ENCODE measurements at regions not wholly inside any gene's neighbourhood (a gene's known extent, or its start where the extent isn't known, plus 50 kb on each side); places are given as distances from the start of the nearest gene placed in this dataset.

DNA sequence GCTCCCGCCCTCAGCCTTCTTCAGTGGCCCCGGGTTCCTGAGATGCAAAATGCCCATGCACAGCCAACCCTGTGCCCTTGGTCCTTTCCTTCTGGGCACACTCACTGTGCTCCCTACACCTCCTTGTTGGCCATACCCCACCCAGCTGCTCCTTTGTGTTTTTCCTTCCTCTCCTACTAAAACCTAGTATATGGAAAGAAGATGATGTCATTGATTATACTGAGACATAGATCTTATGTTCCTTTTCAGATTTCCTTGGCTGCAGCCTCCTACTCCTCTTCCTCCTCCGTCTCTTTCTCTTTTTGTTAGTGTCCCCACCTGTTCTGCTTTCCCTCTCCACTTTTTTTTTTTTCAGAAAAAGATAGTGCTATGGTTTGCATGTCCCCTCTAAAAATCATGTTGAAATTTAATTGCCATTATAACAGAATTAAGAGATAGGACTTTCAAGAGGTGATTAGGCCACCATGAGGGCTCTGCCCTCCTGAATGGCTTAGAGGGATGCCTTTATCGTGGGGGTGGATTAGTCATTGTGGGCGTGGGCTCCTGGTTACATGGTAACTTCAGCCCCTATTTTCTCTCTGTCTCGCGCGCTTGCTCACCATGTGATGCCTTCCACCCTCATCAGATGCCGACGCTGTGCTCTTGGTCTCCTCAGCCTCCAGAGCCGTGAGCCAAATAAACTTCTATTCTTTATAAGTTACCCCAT is 254.9 kb upstream of the GATB start:
- no CpG with 5 or more reads among the region's 11 CpGs for WGBS (ENCODE audit: extremely low coverage, insufficient read length, low lambda C conversion rate)
- H3K14ac ChIP-seq (ENCODE audit: insufficient read depth, low read length), result no peak overlapping the region
- no peak overlapping the region for H3K4me2 ChIP-seq (ENCODE audit: insufficient read depth, insufficient read length, low read length)
- H3K27me3 Mint-ChIP-seq (ENCODE audit: low read depth), result no peaks in the 10 kb centered on the region
- no peak overlapping the region for H3K56ac ChIP-seq (ENCODE audit: insufficient read length, low read depth, low read length)
- DNase-seq, result no peak
- H3K23ac ChIP-seq (ENCODE audit: insufficient read length, low read depth, low read length), result no peak overlapping the region
- H3K4me1 ChIP-seq (ENCODE audit: insufficient read depth, low read length), result no peaks in the 10 kb centered on the region; the same call in 1 of the 2 replicates
- H3K27ac Mint-ChIP-seq, result no peak overlapping the region
- H3K79me1 ChIP-seq (ENCODE audit: insufficient read depth, low read depth, low read length, poor library complexity, severe bottlenecking), result no peaks in the 10 kb centered on the region
- H3K27ac ChIP-seq (ENCODE audit: insufficient read length, low read depth, low read length), result no peak overlapping the region
- no peak overlapping the region for H2BK120ac ChIP-seq (ENCODE audit: low read depth, low read length, poor library complexity, severe bottlenecking)
- no peaks in the 10 kb centered on the region for H3K23me2 ChIP-seq (ENCODE audit: insufficient read length, low read depth, low read length, poor library complexity, severe bottlenecking)
- H4K5ac ChIP-seq (ENCODE audit: insufficient read length, low read depth, low read length), result no peak overlapping the region
- H3K9me3 ChIP-seq (ENCODE audit: control insufficient read depth, low read depth, low read length), result no peaks in the 10 kb centered on the region
- no peak overlapping the region for H2BK5ac ChIP-seq (ENCODE audit: insufficient read length, low read length)
- no peak overlapping the region for H2BK20ac ChIP-seq (ENCODE audit: low read depth, low read length, poor library complexity, severe bottlenecking)
- H3K18ac ChIP-seq (ENCODE audit: insufficient read length, low read depth, low read length), result no peak overlapping the region
- H3K9me3 Mint-ChIP-seq, result peaks cover 11 to 20% of the 10 kb centered on the region in 2 experiments; a peak in 4 of 5 replicates
- no peak overlapping the region for H2BK12ac ChIP-seq (ENCODE audit: insufficient read length, low read depth, low read length)
- peaks cover 3 to 7% of the 10 kb centered on the region in 2 experiments for H3K4me1 Mint-ChIP-seq
- no peak overlapping the region for H2AK5ac ChIP-seq (ENCODE audit: insufficient read length, low read length)
- no peak overlapping the region for H3T11ph ChIP-seq (ENCODE audit: low read length)
- H3K27me3 ChIP-seq (ENCODE audit: insufficient read depth, low read length), result no peaks in the 10 kb centered on the region
- H2BK15ac ChIP-seq (ENCODE audit: low read depth, low read length), result no peak overlapping the region
- H4K20me1 ChIP-seq (ENCODE audit: control insufficient read depth, insufficient read depth, insufficient read length), result no peaks in the 10 kb centered on the region
- peaks cover 0 to 13% (median 11%) of the 10 kb centered on the region in 3 experiments; a peak in 5 of 7 replicates for H3K36me3 Mint-ChIP-seq (ENCODE audit: insufficient read depth in 1 of 3, low read depth in 3 of 3)
- TF ChIP-seq, protein P1, sequence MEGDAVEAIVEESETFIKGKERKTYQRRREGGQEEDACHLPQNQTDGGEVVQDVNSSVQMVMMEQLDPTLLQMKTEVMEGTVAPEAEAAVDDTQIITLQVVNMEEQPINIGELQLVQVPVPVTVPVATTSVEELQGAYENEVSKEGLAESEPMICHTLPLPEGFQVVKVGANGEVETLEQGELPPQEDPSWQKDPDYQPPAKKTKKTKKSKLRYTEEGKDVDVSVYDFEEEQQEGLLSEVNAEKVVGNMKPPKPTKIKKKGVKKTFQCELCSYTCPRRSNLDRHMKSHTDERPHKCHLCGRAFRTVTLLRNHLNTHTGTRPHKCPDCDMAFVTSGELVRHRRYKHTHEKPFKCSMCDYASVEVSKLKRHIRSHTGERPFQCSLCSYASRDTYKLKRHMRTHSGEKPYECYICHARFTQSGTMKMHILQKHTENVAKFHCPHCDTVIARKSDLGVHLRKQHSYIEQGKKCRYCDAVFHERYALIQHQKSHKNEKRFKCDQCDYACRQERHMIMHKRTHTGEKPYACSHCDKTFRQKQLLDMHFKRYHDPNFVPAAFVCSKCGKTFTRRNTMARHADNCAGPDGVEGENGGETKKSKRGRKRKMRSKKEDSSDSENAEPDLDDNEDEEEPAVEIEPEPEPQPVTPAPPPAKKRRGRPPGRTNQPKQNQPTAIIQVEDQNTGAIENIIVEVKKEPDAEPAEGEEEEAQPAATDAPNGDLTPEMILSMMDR (conservative IDR thresholded peaks at IDR 0.05), result no peak
- no peaks in the 10 kb centered on the region for H3K79me2 ChIP-seq (ENCODE audit: insufficient read depth, low read length)
- no peak overlapping the region for H3K9ac ChIP-seq (ENCODE audit: extremely low read depth, insufficient read length, low read length)
- H3K4ac ChIP-seq (ENCODE audit: low read depth, low read length), result no peak overlapping the region
- H3K4me3 Mint-ChIP-seq, result no peak overlapping the region
- no peak overlapping the region for H4K8ac ChIP-seq (replicated peaks; ENCODE audit: insufficient read length, low read depth, low read length)
- H4K91ac ChIP-seq (ENCODE audit: insufficient read length, low read depth, low read length), result no peak overlapping the region
- H2AFZ ChIP-seq (ENCODE audit: low read length), result no peak overlapping the region
